Hematopoietic multipotent progenitor cell treated with erythropoietin and hydrocortisone succinate and interleukin-3 and kit ligand, for 8 days (in vitro differentiated cells): ENCODE measurements at regions not wholly inside any gene's neighbourhood (a gene's known extent, or its start where the extent isn't known, plus 50 kb on each side); places are given as distances from the start of the nearest gene placed in this dataset.
"Not testable (repeated sequence)": the region's sequence is repeated elsewhere in the genome, so short reads cannot be mapped to it uniquely, and the experiment has no call there.

Experiments used
- DNase-seq: peaks from one replicate; pipeline ENCODE4 v3.0.0-alpha.2; 2015

- DNase-seq: no peak
These were observed 189.0 kb downstream of the GALNT1 start for GRCh38 chr18:35770376-35771014.

GRCh38 chr18:35771172-35771571, 189.6 kb downstream of the GALNT1 start:
- no peak for DNase-seq

GRCh38 chr18:35775887-35776286, 194.3 kb downstream of the GALNT1 start:
- DNase-seq: peak; percentile 30

- DNase-seq: no peak
These were observed 194.9 kb downstream of the GALNT1 start for GRCh38 chr18:35776473-35776872.

GRCh38 chr18:35777039-35777438, 195.4 kb upstream of the RMP24 start:
- DNase-seq: no peak

- no peak for DNase-seq
These were observed 193.4 kb upstream of the RMP24 start for GRCh38 chr18:35778850-35779627.

GRCh38 chr18:35780937-35781336, 191.5 kb upstream of the RMP24 start:
- no peak for DNase-seq

GRCh38 chr18:35782926-35783325, 189.6 kb upstream of the RMP24 start:
- DNase-seq: no peak

- no peak for DNase-seq
These were observed 186.0 kb upstream of the RMP24 start for GRCh38 chr18:35786365-35787042.

- no peak for DNase-seq
These were observed 182.9 kb upstream of the RMP24 start for GRCh38 chr18:35789543-35789942.

- DNase-seq: no peak
These were observed 174.5 kb upstream of the RMP24 start for GRCh38 chr18:35797948-35798347.

- no peak for DNase-seq
These were observed 168.9 kb upstream of the RMP24 start for GRCh38 chr18:35803551-35803950.

GRCh38 chr18:35804377-35804776, 168.1 kb upstream of the RMP24 start:
- no peak for DNase-seq

GRCh38 chr18:35807811-35808335, 164.6 kb upstream of the RMP24 start:
- DNase-seq: no peak

GRCh38 chr18:35808796-35809195, 163.7 kb upstream of the RMP24 start:
- no peak for DNase-seq

- DNase-seq: no peak
These were observed 162.0 kb upstream of the RMP24 start for GRCh38 chr18:35810520-35810919.

- no peak for DNase-seq
These were observed 160.6 kb upstream of the RMP24 start for GRCh38 chr18:35811896-35812295.

- not testable (repeated sequence) for DNase-seq
These were observed 157.5 kb upstream of the RMP24 start for GRCh38 chr18:35815011-35815410.

- no peak for DNase-seq
These were observed 156.5 kb upstream of the RMP24 start for GRCh38 chr18:35816003-35816402.

- DNase-seq: no peak
These were observed 154.7 kb upstream of the RMP24 start for GRCh38 chr18:35817604-35818352.

- no peak for DNase-seq
These were observed 154.2 kb upstream of the RMP24 start for GRCh38 chr18:35818353-35818667.

- DNase-seq: no peak
These were observed 150.1 kb upstream of the RMP24 start for GRCh38 chr18:35822413-35822812.

- no peak for DNase-seq
These were observed 146.0 kb upstream of the RMP24 start for GRCh38 chr18:35826477-35826876.
